H1 (cell line): ENCODE measurements at regions not wholly inside any gene's neighbourhood (a gene's known extent, or its start where the extent isn't known, plus 50 kb on each side); places are given as distances from the start of the nearest gene placed in this dataset.

Experiments used
- CTCF ChIA-PET: fragments of 300-600 bp; sonication (Branson Sonifier 250); formaldehyde crosslinking; loops from one replicate; lab custom pipeline; 2021; ENCODE audit not compliant: partially characterized antibody; lab: Charles Lee
- POLR2A ChIA-PET: fragments of 300-600 bp; sonication (Branson Sonifier 250); formaldehyde crosslinking; loops from one replicate; lab custom pipeline; 2021; ENCODE audit warnings: inconsistent platforms; ENCODE audit not compliant: partially characterized antibody; lab: Charles Lee
- DNase-seq, 2 experiments: peaks; one replicate each; pipeline versions ENCODE4 v3.0.0 to v3.0.0-alpha.2; 2010 to 2022; ENCODE audit warnings: low spot score in 2 of 2, low read depth in 1 of 2, mixed read lengths in 1 of 2
- FAIRE-seq: peaks from 2 replicates; lab custom pipeline; 2011; peaks lifted over from hg19 to GRCh38; lab: Jason Lieb, UNC
- H2AFZ ChIP-seq: 2 replicates; pipeline ENCODE4 v1.8.1; 2012; ENCODE audit warnings: low read length, inconsistent platforms
- H2AK5ac ChIP-seq: 2 replicates; pipeline ENCODE4 v1.6.1; 2013; ENCODE audit warnings: low read depth, low read length
- H2BK120ac ChIP-seq: replicated peaks from 2 replicates; pipeline ENCODE3; 2013; ENCODE audit warnings: low read depth, low read length, inconsistent platforms
- H2BK12ac ChIP-seq: 2 replicates; pipeline ENCODE4 v1.6.1; 2013; ENCODE audit warnings: low read depth, low read length
- H2BK15ac ChIP-seq: 2 replicates; pipeline ENCODE4 v1.6.1; 2013; ENCODE audit warnings: low read length
- H2BK20ac ChIP-seq: 2 replicates; pipeline ENCODE4 v1.6.1; 2013; ENCODE audit warnings: low read length
- H2BK5ac ChIP-seq: 2 replicates; pipeline ENCODE4 v1.6.1; 2013; ENCODE audit warnings: low read depth, low read length
- H3K14ac ChIP-seq: 2 replicates; pipeline ENCODE4 v1.6.1; 2013; ENCODE audit warnings: inconsistent platforms; ENCODE audit not compliant: insufficient read length
- H3K18ac ChIP-seq: 2 replicates; pipeline ENCODE4 v1.6.1; 2013; ENCODE audit warnings: low read length; ENCODE audit errors: extremely low read depth
- H3K23ac ChIP-seq: 2 replicates; pipeline ENCODE4 v1.6.1; 2013; ENCODE audit warnings: inconsistent platforms; ENCODE audit not compliant: insufficient read length
- H3K23me2 ChIP-seq: 2 replicates; pipeline ENCODE4 v1.6.1; 2013; ENCODE audit warnings: low read depth, low read length
- H3K27ac ChIP-seq: 2 replicates; pipeline ENCODE4 v1.6.1; 2011; ENCODE audit warnings: low read depth, low read length, inconsistent platforms
- H3K27me3 ChIP-seq, 4 experiments: replicated peaks in 1 of 4; 1 replicate in 1 of 4; 2 replicates in 3 of 4; pipeline versions ENCODE4 v1.6.1 to v1.8.1; 2011 to 2013; ENCODE audit warnings: low read length in 3 of 4, mild to moderate bottlenecking in 3 of 4, inconsistent platforms in 2 of 4, mixed read lengths in 2 of 4, moderate library complexity in 1 of 4; ENCODE audit not compliant: control insufficient read depth in 3 of 4, insufficient read depth in 3 of 4; ENCODE audit errors: extremely low read depth in 1 of 4
- H3K36me3 ChIP-seq, 4 experiments: 2 replicates each; pipeline versions ENCODE4 v1.6.1 to v1.8.1; 2011 to 2013; ENCODE audit warnings: mild to moderate bottlenecking in 4 of 4, low read length in 3 of 4, moderate library complexity in 2 of 4, control low read depth in 1 of 4, inconsistent platforms in 1 of 4; ENCODE audit not compliant: insufficient read depth in 4 of 4, control insufficient read depth in 2 of 4
- H3K4ac ChIP-seq: replicated peaks from 2 replicates; pipeline ENCODE3; 2013; ENCODE audit warnings: low read length, low read depth, mixed read lengths, inconsistent platforms; ENCODE audit not compliant: insufficient read length
- H3K4me1 ChIP-seq, 4 experiments: replicated peaks in 1 of 4; 1 replicate in 1 of 4; 2 replicates in 3 of 4; pipeline versions ENCODE4 v1.6.1 to v1.8.1; 2011 to 2013; ENCODE audit warnings: low read length in 3 of 4, inconsistent platforms in 2 of 4, mixed read lengths in 1 of 4; ENCODE audit not compliant: insufficient read depth in 4 of 4, control insufficient read depth in 3 of 4
- H3K4me2 ChIP-seq, 2 experiments: 2 replicates each; pipeline versions ENCODE4 v1.6.1 to v1.8.1; 2011 to 2013; ENCODE audit warnings: low read depth in 2 of 2, low read length in 2 of 2, control low read depth in 1 of 2, inconsistent platforms in 1 of 2, mild to moderate bottlenecking in 1 of 2; ENCODE audit not compliant: insufficient read depth in 1 of 2
- H3K4me3 ChIP-seq, 4 experiments: fragments of 200-600, 300-600 bp in 1 of 4; sonication (generic), shearing (Covaris generic), sonication (Bioruptor Twin) in 1 of 4; 2 replicates each; pipeline versions ENCODE4 v1.5.1 to v1.8.1; 2011 to 2016; ENCODE audit warnings: low read length in 4 of 4, low read depth in 3 of 4, control low read depth in 2 of 4, inconsistent platforms in 2 of 4, mild to moderate bottlenecking in 2 of 4, mixed read lengths in 1 of 4, moderate library complexity in 1 of 4; ENCODE audit not compliant: insufficient read depth in 2 of 4; ENCODE audit errors: extremely low read depth in 1 of 4
- H3K56ac ChIP-seq: replicated peaks from 2 replicates; pipeline ENCODE3; 2013; ENCODE audit warnings: low read depth, mild to moderate bottlenecking, mixed read lengths, low read length, inconsistent platforms; ENCODE audit not compliant: insufficient read length
- H3K79me1 ChIP-seq: 2 replicates; pipeline ENCODE4 v1.6.1; 2013; ENCODE audit warnings: low read depth, low read length, control low read depth
- H3K79me2 ChIP-seq, 2 experiments: 2 replicates each; pipeline versions ENCODE4 v1.6.1 to v1.8.1; 2012 to 2013; ENCODE audit warnings: low read length in 2 of 2, mild to moderate bottlenecking in 2 of 2, inconsistent platforms in 1 of 2; ENCODE audit not compliant: insufficient read depth in 2 of 2, control insufficient read depth in 1 of 2
- H3K9ac ChIP-seq, 4 experiments: replicated peaks in 1 of 4; 1 replicate in 1 of 4; 2 replicates in 3 of 4; pipeline versions ENCODE4 v1.6.1 to v1.8.1; 2011 to 2013; ENCODE audit warnings: low read depth in 3 of 4, low read length in 3 of 4, control low read depth in 2 of 4, mild to moderate bottlenecking in 2 of 4, moderate library complexity in 2 of 4, inconsistent platforms in 1 of 4; ENCODE audit errors: extremely low read depth in 1 of 4
- H3K9me3 ChIP-seq, 2 experiments: 2 replicates each; pipeline versions ENCODE4 v1.6.1 to v1.8.1; 2012 to 2013; ENCODE audit warnings: mild to moderate bottlenecking in 2 of 2, moderate library complexity in 2 of 2, control low read depth in 1 of 2, inconsistent platforms in 1 of 2, low read depth in 1 of 2, low read length in 1 of 2, mixed read lengths in 1 of 2; ENCODE audit not compliant: insufficient read depth in 2 of 2
- H4K20me1 ChIP-seq, 2 experiments: replicated peaks in 1 of 2; 2 replicates each; pipeline versions ENCODE3 to v1.8.1; 2011 to 2013; ENCODE audit warnings: inconsistent platforms in 2 of 2, low read length in 2 of 2, mild to moderate bottlenecking in 1 of 2; ENCODE audit not compliant: insufficient read depth in 2 of 2, control insufficient read depth in 1 of 2
- H4K5ac ChIP-seq: 2 replicates; pipeline ENCODE4 v1.6.1; 2013; ENCODE audit warnings: low read length, low read depth, mixed read lengths, inconsistent platforms; ENCODE audit not compliant: insufficient read length
- H4K8ac ChIP-seq: 2 replicates; pipeline ENCODE4 v1.8.0; 2013; ENCODE audit warnings: mild to moderate bottlenecking, moderate library complexity, low read length, inconsistent platforms; ENCODE audit not compliant: insufficient read depth; ENCODE audit errors: extremely low read depth
- H4K91ac ChIP-seq: replicated peaks from 2 replicates; pipeline ENCODE3; 2013; ENCODE audit warnings: low read length, mixed read lengths, inconsistent platforms; ENCODE audit not compliant: insufficient read length
- CBX5 ChIP-seq: fragments of 300-800, 300-1000 bp; sonication (generic); IDR thresholded peaks from 2 replicates; pipeline ENCODE4 v1.7.1; 2016; ENCODE audit warnings: antibody characterized with exemption, low read length, low read depth
- CBX8 ChIP-seq: fragments of 300-800, 300-1000 bp; sonication (generic); IDR thresholded peaks from 2 replicates; pipeline ENCODE4 v1.7.1; 2016; ENCODE audit warnings: low read depth, low read length, borderline replicate concordance
- EP300 ChIP-seq, 2 experiments: IDR thresholded peaks; 1 replicate in 1 of 2; 2 replicates in 1 of 2; pipeline ENCODE4 v1.6.1; 2011 to 2012; ENCODE audit warnings: low read depth in 2 of 2, low read length in 2 of 2, mild to moderate bottlenecking in 2 of 2, borderline replicate concordance in 1 of 2, inconsistent platforms in 1 of 2, moderate library complexity in 1 of 2
- KDM5A ChIP-seq: fragments of 200-600 bp; IDR thresholded peaks from 2 replicates; pipeline ENCODE4 v1.7.1; 2012; ENCODE audit warnings: mild to moderate bottlenecking, low read length, inconsistent platforms, mixed read lengths
- RAD21 ChIP-seq, 2 experiments: IDR thresholded peaks in 1 of 2; conservative IDR thresholded peaks in 1 of 2; 2 replicates each; pipeline ENCODE4 v1.6.1; 2011; ENCODE audit warnings: low read depth in 2 of 2, low read length in 2 of 2, improper control_type of control experiment in 1 of 2, inconsistent platforms in 1 of 2, mild to moderate bottlenecking in 1 of 2, moderate library complexity in 1 of 2
- SIN3A ChIP-seq, 2 experiments: IDR thresholded peaks in 1 of 2; conservative IDR thresholded peaks in 1 of 2; 2 replicates each; pipeline ENCODE4 v1.6.1; 2011 to 2012; ENCODE audit warnings: low read length in 2 of 2, improper control_type of control experiment in 1 of 2, low read depth in 1 of 2, mild to moderate bottlenecking in 1 of 2
- TAF1 ChIP-seq: IDR thresholded peaks from 2 replicates; pipeline ENCODE4 v1.6.1; 2011; ENCODE audit warnings: mild to moderate bottlenecking, low read depth, low read length
- ZNF274 ChIP-seq: IDR thresholded peaks from 2 replicates; pipeline ENCODE4 v1.7.0; 2012; ENCODE audit warnings: low read length, borderline replicate concordance; ENCODE audit errors: extremely low read depth
- WGBS, 2 experiments: shearing (Covaris generic) in 1 of 2; methylation state at CpG; one replicate each; pipeline versions ENCODE4 v1.1.6 to v1.1.7; 2013 to 2015; ENCODE audit warnings: low lambda C conversion rate in 2 of 2, mixed read lengths in 2 of 2, inconsistent platforms in 1 of 2, low coverage in 1 of 2, missing lambda C conversion rate in 1 of 2; ENCODE audit not compliant: insufficient replicate concordance in 2 of 2, insufficient coverage in 1 of 2, insufficient read length in 1 of 2; ENCODE audit errors: extremely low coverage in 1 of 2, missing lambda C conversion rate in 1 of 2; 5-methylcytosine and 5-hydroxymethylcytosine counted together
- TF ChIP-seq, protein P1 (sequence below): IDR thresholded peaks from 2 replicates; pipeline ENCODE4 v1.6.1; 2012; ENCODE audit warnings: inconsistent platforms
- TF ChIP-seq, protein P2 (sequence below): IDR thresholded peaks from 2 replicates; pipeline ENCODE4 v1.6.1; 2011; ENCODE audit warnings: low read length, improper control_type of control experiment

DNA sequence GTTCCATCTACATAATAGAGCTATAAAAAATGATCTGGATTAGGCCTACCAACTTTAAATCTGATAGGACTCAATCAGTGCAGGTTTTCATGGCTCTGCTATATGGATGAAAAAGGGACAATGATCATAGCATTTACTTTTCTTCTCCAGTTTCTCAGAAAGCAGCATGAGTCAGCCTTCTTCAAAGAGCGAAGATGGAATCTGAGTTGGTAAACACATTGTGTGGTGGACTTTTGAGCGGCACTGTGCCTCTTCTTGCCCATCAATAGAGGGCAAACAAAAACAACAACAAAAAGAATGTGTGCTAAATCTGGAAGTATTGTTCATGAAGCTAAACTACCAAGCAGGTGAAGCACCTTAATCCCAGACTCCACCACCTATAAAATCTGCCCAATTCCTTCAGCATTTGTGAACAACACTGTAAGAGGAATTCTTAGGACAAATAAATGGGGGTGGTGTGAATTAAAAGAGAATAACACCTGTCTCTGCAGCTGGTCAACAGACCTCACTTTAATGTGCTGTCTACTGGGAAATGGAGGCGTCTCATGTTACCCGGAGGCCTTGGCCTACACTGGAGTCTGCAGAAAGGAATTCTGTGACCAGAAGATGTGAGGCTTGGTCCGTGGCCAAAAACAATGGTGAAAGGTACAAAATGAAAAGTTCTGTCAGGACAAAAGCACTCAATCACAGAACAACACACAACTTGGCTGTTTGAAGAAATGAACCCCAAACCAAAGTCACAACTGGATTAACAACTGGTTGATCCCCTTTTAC lies 609.0 kb downstream of the IRS1 start:
- no peak overlapping the region for H3K4me2 ChIP-seq
- H3K4me3 ChIP-seq: no peak overlapping the region
- H3K79me2 ChIP-seq: no peaks in the 10 kb centered on the region
- no peak for DNase-seq
- no peaks in the 10 kb centered on the region; the same call in 1 of the 2 replicates for H3K23me2 ChIP-seq
- no peak overlapping the region for H3K27ac ChIP-seq
- no peaks in the 10 kb centered on the region for H3K79me1 ChIP-seq
- H2AK5ac ChIP-seq: no peak overlapping the region
- no peak overlapping the region for H3K23ac ChIP-seq
- no peak overlapping the region for H2BK5ac ChIP-seq
- no peak for FAIRE-seq
- no peak overlapping the region for H4K91ac ChIP-seq
- no peaks in the 10 kb centered on the region for H4K20me1 ChIP-seq
- ChIA-PET POLR2A (no interaction called here), CTCF (interaction anchor here (0.5 kb wide), 1 partner anchor 418 kb away, joined by 3 read pairs; no protein-coding TSS in a partner anchor)
- H3K9ac ChIP-seq: no peak overlapping the region
- H2AFZ ChIP-seq: no peak overlapping the region
- no peak overlapping the region for H2BK20ac ChIP-seq
- no peak overlapping the region for H2BK12ac ChIP-seq
- H3K4ac ChIP-seq: no peak overlapping the region
- H2BK120ac ChIP-seq: no peak overlapping the region
- H2BK15ac ChIP-seq: no peak overlapping the region
- TF ChIP-seq EP300 (IDR thresholded peaks at IDR 0.05; ENCODE audit: borderline replicate concordance in 1 of 2, low read depth in 2 of 2, low read length in 2 of 2) (no peak), ZNF274 (no peak), RAD21 (IDR thresholded peaks at IDR 0.05 in 1 of 2, conservative IDR thresholded peaks at IDR 0.05 in 1 of 2; ENCODE audit: low read depth in 2 of 2, low read length in 2 of 2) (no peak), TAF1 (no peak), CBX5 (no peak), SIN3A (conservative IDR thresholded peaks at IDR 0.05 in 1 of 2, IDR thresholded peaks at IDR 0.05 in 1 of 2; ENCODE audit: low read depth in 1 of 2, low read length in 2 of 2) (no peak), KDM5A (no peak), CBX8 (no peak)
- TF ChIP-seq, protein P1, sequence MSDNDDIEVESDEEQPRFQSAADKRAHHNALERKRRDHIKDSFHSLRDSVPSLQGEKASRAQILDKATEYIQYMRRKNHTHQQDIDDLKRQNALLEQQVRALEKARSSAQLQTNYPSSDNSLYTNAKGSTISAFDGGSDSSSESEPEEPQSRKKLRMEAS: no peak
- TF ChIP-seq, protein P2, sequence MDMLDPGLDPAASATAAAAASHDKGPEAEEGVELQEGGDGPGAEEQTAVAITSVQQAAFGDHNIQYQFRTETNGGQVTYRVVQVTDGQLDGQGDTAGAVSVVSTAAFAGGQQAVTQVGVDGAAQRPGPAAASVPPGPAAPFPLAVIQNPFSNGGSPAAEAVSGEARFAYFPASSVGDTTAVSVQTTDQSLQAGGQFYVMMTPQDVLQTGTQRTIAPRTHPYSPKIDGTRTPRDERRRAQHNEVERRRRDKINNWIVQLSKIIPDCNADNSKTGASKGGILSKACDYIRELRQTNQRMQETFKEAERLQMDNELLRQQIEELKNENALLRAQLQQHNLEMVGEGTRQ: no peak
- no peak overlapping the region for H3K56ac ChIP-seq
- H3K27me3 ChIP-seq: no peaks in the 10 kb centered on the region
- no peaks in the 10 kb centered on the region for H3K36me3 ChIP-seq
- WGBS, 2 experiments: 93% methylated on average over 5 of the region's 5 CpGs; no CpG with 5 or more reads in 1 of the 2 experiments
- H4K8ac ChIP-seq: no peak overlapping the region
- H3K14ac ChIP-seq: no peak overlapping the region
- H3K4me1 ChIP-seq: peaks cover 0 to under 1% (median 0%) of the 10 kb centered on the region in 4 experiments; a peak in 2 of 7 replicates
- H3K18ac ChIP-seq: no peak overlapping the region
- H4K5ac ChIP-seq: no peak overlapping the region
- no peaks in the 10 kb centered on the region for H3K9me3 ChIP-seq
